LNCAP (cell line): ENCODE measurements at regions not wholly inside any gene's neighbourhood (a gene's known extent, or its start where the extent isn't known, plus 50 kb on each side); places are given as distances from the start of the nearest gene placed in this dataset.

Experiments
- CTCF ChIP-seq: fragments of 450-650 bp; IDR thresholded peaks from 2 replicates; pipeline ENCODE4 v1.5.1; 2017; ENCODE audit warnings: mild to moderate bottlenecking

DNA sequence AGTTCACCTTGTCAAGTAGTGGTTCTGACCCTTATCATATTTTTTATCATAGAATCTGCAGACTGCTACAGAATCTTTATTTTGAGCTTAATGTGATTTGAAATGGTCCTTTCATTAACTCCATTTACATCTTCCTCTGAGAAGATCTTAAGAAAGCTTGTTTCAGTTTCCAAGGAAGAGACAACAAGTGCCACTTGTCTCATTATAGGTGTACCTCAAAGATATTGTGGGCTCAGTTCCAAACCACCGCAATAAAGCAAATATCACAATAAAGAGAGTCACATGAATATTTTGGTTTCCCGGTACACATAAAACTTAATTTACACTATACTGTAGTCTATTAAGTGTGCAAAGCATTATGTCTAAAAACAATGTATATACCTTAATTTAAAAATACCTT, 66.4 kb upstream of the ATXN1 start:
- TF ChIP-seq CTCF, result no peak

DNA sequence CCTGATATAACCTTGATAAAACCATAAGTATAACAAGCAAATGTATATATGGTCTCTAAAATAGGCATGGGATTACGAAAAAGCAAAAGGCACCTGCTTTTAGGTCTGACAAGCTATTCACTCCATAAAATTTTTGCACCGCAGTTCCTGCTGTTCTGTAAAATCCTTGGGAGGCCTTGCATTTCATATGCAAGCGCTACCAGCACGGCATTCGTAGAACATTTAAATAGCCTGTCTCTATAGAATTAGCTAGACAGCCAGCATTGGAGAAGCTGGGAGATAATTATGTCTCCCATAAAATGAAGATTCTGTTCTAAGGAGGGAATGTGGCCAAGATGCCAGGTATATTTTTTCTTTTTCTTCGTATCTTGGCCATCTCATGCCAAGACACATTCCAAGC, 64.5 kb upstream of the ATXN1 start:
- TF ChIP-seq CTCF, result no peak

GRCh38 chr6:16824845-16825685, 63.8 kb upstream of the ATXN1 start:
- TF ChIP-seq CTCF, result no peak

GRCh38 chr6:16823718-16824352, 62.6 kb upstream of the ATXN1 start:
- TF ChIP-seq CTCF, result no peak

DNA sequence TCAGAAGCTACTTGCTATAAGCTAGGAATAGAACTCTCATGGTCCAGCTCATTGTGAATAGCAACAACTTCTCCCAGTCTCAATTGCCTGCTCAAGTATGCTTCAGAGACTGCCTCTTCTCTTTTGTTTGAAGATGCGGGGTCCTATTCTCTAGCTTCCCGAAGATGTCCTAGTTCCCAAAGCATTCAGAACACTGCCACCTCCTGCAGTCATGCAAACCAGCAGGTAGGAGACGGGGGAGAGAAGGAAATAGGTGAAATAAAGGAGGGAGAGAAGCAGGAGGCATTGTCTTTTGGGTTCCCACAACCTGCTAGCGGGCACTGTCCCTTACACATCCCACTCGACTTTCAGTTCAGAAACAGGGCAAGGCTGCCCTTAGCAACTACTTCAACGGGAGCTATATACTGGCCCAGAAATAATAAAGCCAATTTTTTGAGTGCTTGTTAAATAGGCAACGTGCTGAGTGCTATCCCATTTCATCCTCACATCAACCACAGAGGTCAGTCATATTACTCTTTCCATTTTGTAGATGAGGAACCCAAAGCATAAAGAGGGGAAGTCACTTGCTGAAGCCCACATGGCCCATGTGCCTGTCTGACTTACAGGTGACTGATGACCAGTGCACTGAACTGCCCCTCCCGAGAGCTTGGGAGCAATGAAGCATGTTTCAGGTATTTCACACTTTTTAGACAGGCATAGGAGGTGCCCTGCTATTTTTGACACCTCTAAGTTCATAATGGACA, 61.9 kb upstream of the ATXN1 start:
- no peak for TF ChIP-seq CTCF

- no peak for TF ChIP-seq CTCF
Measured at GRCh38 chr6:16822529-16822928, 61.3 kb upstream of the ATXN1 start.

DNA sequence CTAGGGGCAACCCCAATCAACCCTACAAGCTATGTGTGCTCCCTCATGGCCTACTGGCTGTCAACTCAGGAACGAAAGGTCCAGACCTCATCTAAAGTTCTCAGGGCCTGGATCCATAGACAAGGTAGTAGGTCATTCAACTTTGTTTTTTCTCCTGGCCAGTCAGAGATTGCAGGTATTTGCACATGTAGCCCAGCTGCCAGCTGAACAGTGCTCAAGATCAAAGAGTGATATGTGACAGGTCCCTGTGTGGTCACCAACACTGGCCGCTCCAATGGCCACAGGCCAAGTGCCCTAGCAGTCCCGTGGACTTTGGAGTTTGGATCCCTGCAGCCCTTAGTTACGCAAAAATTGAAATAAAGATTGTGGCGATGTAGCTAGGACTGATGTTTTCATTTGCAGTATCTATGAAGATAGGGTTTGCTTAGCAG, 60.6 kb upstream of the ATXN1 start:
- TF ChIP-seq CTCF, result no peak
